Choroid plexus epithelial cell (primary cell): ENCODE measurements at regions not wholly inside any gene's neighbourhood (a gene's known extent, or its start where the extent isn't known, plus 50 kb on each side); places are given as distances from the start of the nearest gene placed in this dataset.
"Not testable (repeated sequence)": the region's sequence is repeated elsewhere in the genome, so short reads cannot be mapped to it uniquely, and the experiment has no call there.

Source experiments
- DNase-seq: peaks from one replicate; pipeline ENCODE4 v3.0.0-alpha.2; 2010; ENCODE audit warnings: low read depth
- H3K4me3 ChIP-seq: 2 replicates; pipeline ENCODE4 v1.5.1; 2011; ENCODE audit warnings: low read depth, mild to moderate bottlenecking, control low read depth, low read length, moderate library complexity
- CTCF ChIP-seq: conservative IDR thresholded peaks from 2 replicates; pipeline ENCODE4 v1.5.1; 2011; ENCODE audit warnings: low read depth, mild to moderate bottlenecking, control low read depth, inconsistent platforms, low read length, moderate library complexity

DNA sequence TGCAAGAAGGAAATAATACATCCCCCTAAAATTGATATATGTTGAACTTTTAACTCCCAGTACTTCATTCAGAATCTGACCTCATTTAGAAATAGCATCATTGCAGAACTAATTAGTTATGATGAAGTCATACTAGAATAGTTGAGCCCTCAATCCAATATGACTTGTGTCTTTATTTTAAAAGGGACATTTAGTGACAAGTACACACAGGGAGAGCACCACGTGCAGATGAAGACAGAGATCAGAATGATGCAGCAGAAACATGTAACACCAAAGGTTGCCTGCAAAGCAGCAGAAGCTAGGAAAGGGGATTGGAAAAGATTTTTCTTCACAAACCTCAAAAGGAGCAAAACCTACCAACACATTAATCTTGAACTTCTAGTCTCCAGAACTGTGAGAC, 2602.5 kb downstream of the PCDH9 start:
- no peak for DNase-seq
- no peak overlapping the region for H3K4me3 ChIP-seq
- TF ChIP-seq CTCF, result no peak

- no peak for TF ChIP-seq CTCF
- DNase-seq, result no peak
- no peak overlapping the region for H3K4me3 ChIP-seq
Observed at GRCh38 chr13:64626105-64626504, 2604.0 kb downstream of the PCDH9 start.

DNA sequence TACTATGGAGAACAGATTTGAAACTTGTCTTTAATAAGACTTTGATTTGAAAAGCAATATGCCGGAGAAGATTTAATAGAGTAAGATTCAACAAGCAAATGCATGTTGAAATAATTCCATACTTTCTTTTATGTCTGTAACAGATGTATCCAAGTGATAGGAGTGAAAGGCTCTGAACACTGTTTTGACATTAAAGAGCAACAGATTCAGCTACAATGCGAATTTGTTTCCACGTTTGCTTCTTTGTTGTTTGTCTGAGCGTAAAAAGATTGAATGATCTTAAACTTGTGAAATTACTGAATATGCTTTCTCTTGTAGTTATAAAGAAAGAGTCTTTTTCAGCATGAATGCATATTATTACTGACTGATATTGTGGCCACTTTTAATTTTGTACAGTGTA, 2612.9 kb downstream of the PCDH9 start:
- H3K4me3 ChIP-seq, result no peak overlapping the region
- TF ChIP-seq CTCF, result no peak
- no peak for DNase-seq

DNA sequence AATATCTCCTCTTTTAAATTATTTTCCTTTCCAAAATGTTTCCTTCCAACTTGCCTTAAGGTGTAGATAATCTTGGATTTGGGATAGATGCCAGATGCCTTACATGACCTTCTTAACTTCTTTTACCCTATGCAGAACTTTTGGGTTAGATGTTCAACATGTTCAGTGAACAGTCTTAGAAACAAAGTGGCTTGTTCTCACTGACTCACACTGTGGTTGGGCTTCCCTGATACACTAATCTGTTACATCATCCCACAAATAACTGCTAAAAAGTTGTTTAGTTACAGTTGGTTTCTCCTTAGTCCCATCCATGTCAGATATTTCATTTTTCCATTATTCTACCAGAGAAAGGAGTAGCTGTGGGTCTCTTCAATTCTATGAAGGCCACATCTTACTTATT, 2638.2 kb downstream of the PCDH9 start:
- peak; percentile 55 for DNase-seq
- no peak for TF ChIP-seq CTCF
- no peak overlapping the region for H3K4me3 ChIP-seq

DNA sequence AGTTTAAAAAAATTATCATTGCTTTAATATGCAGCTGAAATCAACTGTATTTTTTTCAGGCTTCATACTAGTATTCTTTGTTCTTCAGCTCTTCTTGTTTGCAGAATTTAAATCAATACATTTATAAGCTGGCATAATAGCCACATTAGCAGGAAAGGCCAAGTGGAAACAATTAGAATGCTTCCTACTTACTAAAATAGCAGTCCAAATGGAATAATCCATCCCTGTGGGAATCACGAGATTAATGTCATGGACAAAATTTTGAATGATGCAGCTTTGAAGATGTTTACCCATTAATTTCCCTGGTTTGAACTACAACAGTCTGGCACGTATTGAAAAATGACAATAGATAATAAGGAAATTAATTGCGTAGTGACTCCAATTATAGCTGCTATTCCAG, 2650.8 kb downstream of the PCDH9 start:
- TF ChIP-seq CTCF, result no peak
- H3K4me3 ChIP-seq, result no peak overlapping the region
- no peak for DNase-seq

DNA sequence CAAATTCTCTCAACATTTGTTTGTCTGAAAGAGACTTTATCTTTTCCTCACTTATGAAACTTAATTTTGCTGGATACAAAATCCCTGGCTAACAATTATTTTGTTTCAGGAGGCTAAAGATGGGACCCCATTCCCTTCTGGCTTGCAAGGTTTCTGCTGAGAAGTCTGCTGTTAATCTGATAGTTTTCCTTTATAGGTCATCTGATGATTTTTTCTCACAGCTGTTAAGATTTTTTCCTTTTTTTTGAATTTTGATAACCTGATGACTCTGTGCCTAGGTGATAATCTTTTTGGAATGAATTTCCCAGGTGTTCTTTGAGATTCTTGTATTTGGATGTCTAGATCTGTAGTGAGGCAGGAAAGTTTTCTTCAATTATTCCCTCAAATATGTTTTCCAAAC, 2661.4 kb downstream of the PCDH9 start:
- H3K4me3 ChIP-seq, result no peak overlapping the region
- TF ChIP-seq CTCF, result no peak
- no peak for DNase-seq

DNA sequence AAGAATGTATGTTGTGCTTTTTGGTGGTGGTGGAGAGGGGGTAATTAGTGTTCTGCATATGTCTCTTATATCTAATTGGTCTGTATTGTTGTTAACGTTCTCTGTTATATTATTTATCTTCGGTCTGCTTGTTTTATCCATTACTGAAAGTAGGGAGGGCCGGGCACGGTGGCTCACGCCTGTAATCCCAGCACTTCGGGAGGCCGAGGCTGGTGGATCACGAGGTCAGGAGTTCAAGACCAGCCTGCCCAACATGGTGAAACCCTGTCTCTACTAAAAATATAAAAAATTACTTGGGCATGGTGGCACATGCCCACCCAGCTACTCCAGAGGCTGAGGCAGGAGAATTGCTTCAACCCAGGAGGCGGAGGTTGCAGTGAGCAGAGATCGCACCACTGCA, 2672.1 kb downstream of the PCDH9 start:
- not testable (repeated sequence) for H3K4me3 ChIP-seq, DNase-seq

DNA sequence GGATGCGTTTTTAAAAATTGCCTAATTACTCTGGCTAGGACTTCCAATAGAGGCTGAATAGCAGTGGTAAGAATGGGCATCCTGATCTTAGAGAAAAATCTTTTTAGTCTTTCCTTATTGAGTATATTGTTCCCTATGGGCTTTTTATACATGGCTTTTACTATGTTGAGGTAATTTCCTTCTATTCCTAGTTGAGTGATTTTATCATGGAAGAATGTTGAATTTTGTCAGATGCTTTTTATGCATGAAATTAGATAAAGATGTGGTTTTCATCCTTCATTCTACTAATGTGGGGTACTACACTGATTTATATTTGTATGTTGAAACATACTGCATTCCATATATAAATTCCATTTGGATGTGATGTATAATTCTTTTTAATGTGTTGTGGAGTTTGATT, 2673.8 kb downstream of the PCDH9 start:
- DNase-seq, result peak; percentile 8
- TF ChIP-seq CTCF, result no peak
- H3K4me3 ChIP-seq, result no peak overlapping the region
